M059J (cell line): ENCODE measurements at regions not wholly inside any gene's neighbourhood (a gene's known extent, or its start where the extent isn't known, plus 50 kb on each side); places are given as distances from the start of the nearest gene placed in this dataset.
A peak's percentile ranks its signal among the peaks of the same experiment; 100 is the strongest.

Source experiments
- DNase-seq: peaks from one replicate; pipeline ENCODE4 v3.0.0-alpha.2; 2012; ENCODE audit warnings: low read depth

GRCh38 chr4:10204401-10205058 is 87.9 kb upstream of the WDR1 start:
- peak; percentile 92 for DNase-seq

- DNase-seq, result peak; percentile 52
Observed at GRCh38 chr4:10203851-10204250, 87.3 kb upstream of the WDR1 start.

GRCh38 chr4:10201381-10202223 is 85.0 kb upstream of the WDR1 start:
- DNase-seq, result no peak

GRCh38 chr4:10200869-10201268 is 84.3 kb upstream of the WDR1 start:
- DNase-seq, result peak; percentile 0

GRCh38 chr4:10198365-10198764 is 81.8 kb upstream of the WDR1 start:
- no peak for DNase-seq

GRCh38 chr4:10197952-10198351 is 81.4 kb upstream of the WDR1 start:
- no peak for DNase-seq

- peak; percentile 0 for DNase-seq
Observed at GRCh38 chr4:10196191-10196590, 79.6 kb upstream of the WDR1 start.

- peak; percentile 61 for DNase-seq
Observed at GRCh38 chr4:10192331-10192730, 75.7 kb upstream of the WDR1 start.

GRCh38 chr4:10188400-10189004 is 71.9 kb upstream of the WDR1 start:
- no peak for DNase-seq

GRCh38 chr4:10186228-10187214 is 69.9 kb upstream of the WDR1 start:
- peak; percentile 83 for DNase-seq

GRCh38 chr4:10185518-10186227 is 69.1 kb upstream of the WDR1 start:
- DNase-seq, result peak; percentile 86

- DNase-seq, result no peak
Observed at GRCh38 chr4:10184501-10184938, 67.9 kb upstream of the WDR1 start.

GRCh38 chr4:10184041-10184440 is 67.4 kb upstream of the WDR1 start:
- peak; percentile 87 for DNase-seq

- peak; percentile 58 for DNase-seq
Observed at GRCh38 chr4:10183462-10183861, 66.9 kb upstream of the WDR1 start.

- peak; percentile 80 for DNase-seq
Observed at GRCh38 chr4:10182446-10183424, 66.1 kb upstream of the WDR1 start.

- no peak for DNase-seq
Observed at GRCh38 chr4:10181745-10182445, 65.3 kb upstream of the WDR1 start.

GRCh38 chr4:10180927-10181744 is 64.5 kb upstream of the WDR1 start:
- DNase-seq, result peak; percentile 85

GRCh38 chr4:10180603-10180926 is 64.0 kb upstream of the WDR1 start:
- DNase-seq, result peak; percentile 54
